Non-pigmented ciliary epithelial cell (primary cell): ENCODE measurements at regions not wholly inside any gene's neighbourhood (a gene's known extent, or its start where the extent isn't known, plus 50 kb on each side); places are given as distances from the start of the nearest gene placed in this dataset.

Source experiments
- DNase-seq: peaks from one replicate; pipeline ENCODE4 v3.0.0-alpha.2; 2010; ENCODE audit warnings: low read depth

DNA sequence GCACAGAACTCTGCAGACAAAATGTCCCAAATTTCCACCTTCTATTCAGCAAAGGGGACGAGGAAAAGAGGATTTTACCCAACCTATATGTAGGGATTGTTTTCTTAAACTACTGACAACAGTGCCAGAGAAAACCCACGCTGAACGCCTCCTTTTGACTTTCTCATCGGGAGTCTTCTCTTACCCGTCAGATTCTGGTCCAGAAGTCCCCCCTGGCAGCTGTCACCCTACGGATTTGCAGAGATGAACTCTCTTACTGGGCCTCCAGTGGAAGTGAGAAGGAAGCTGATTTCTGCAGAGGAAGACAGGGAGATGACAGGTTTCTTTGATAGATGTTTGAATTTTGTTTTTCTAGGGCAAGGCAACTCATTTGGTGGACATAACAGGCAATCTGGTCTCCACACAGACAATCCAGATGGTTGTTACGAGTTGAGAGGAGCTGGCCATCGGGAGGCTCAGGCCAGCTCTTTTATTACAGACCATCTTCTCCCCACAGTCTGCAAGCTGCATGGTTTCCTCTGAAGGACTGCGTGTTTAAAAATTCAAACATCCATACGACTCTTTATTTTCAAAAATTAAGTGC lies 804.3 kb downstream of the RNF144A start:
- DNase-seq: no peak

DNA sequence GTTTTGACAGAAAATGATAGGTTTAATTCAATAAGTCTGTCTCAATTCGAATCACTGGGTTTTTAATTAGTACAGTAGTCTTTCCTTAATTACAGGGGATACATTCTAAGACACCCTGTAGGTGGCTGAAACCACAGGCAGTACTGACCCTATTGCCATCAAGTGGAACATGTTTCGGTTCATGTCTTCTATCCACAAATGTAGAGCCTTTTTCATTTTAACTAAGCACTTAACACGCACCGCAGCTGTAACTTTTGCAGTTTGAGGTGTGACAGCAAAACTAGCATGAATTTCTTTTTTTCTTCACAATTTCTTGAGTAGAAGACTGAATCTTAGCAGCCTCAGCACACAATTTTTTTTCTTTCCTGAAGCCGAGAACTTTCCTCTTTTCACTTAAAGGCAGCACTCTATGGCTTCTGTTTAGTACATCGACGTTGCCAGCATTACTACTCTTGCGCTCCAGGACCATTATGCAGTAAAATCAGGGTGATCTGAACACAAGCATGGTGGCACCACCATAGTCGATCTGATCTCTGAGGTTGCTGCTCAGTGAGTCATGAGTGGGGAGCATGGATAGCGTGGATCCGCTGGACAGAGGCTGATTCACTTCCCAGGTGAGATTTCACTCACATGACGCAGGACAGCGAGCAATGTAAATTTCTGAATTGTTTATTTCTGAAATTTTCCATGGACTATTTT lies 805.1 kb downstream of the RNF144A start:
- DNase-seq: no peak

- DNase-seq: no peak
Observed at GRCh38 chr2:7724336-7724735, 807.1 kb downstream of the RNF144A start.

- DNase-seq: no peak
Observed at GRCh38 chr2:7725171-7725849, 808.1 kb downstream of the RNF144A start.

DNA sequence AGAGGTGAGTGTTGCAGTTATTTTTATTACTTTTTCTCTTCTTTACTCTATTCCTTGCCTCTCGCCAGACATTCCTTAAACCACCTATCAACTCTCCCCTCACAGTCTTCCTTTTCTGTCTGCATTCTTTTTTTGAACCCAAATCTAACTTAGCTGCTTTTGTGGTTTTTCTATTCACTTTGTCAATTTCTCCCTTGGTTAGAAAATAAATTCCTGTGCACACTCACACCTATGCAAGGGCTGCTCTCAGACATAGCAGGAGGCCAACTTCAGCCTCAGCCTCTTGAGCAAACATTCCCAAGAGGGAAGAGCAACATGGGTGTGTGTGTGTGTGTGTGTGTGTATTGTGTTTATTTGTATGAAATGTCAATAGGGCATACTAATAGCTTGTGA lies 808.6 kb downstream of the RNF144A start:
- no peak for DNase-seq

- no peak for DNase-seq
Observed at GRCh38 chr2:7726989-7727388, 809.8 kb downstream of the RNF144A start.

GRCh38 chr2:7728388-7728787 lies 811.2 kb downstream of the RNF144A start:
- no peak for DNase-seq

GRCh38 chr2:7730449-7730848 lies 813.2 kb downstream of the RNF144A start:
- no peak for DNase-seq

DNA sequence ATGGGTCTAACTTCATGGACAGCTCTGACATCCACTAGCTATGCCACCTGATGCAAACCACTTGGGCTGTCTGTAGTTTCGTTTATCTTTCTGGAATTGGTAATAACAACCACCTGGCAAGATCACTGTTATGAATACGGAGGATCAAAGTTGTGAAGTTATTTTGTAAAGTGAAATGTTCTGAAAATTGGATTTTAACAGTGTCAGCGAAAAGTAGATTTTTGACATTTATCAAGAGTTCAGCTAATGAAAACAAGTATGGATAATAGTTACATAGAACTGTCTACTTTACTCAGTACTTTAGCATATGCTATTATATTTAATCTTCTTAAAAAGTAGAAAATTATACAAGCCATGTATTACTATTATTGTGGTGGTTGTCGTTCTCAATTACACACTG lies 813.8 kb downstream of the RNF144A start:
- DNase-seq: no peak

DNA sequence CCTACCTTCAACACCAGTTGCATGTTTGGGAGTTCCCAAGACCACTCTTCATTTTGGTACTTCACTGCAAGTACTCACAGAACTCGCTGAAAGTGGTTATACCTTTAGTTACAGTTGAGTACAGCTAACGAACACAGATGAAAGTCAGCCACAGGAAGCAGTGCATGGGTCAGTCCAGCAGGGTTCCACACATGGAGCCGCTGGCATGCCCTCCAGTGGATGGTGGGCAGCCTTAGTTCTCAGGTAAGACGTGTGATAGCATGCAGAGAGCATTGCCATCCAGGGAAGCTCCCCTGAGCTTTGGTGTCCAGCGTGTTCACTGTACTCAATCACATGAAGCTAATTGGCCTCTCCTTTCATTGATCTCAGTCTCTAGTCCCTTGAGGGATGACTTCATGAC lies 815.3 kb downstream of the RNF144A start:
- no peak for DNase-seq

- no peak for DNase-seq
Observed at GRCh38 chr2:7736646-7737305, 819.6 kb downstream of the RNF144A start.

GRCh38 chr2:7738596-7738995 lies 821.4 kb downstream of the RNF144A start:
- DNase-seq: no peak

- no peak for DNase-seq
Observed at GRCh38 chr2:7740114-7740513, 822.9 kb downstream of the RNF144A start.

DNA sequence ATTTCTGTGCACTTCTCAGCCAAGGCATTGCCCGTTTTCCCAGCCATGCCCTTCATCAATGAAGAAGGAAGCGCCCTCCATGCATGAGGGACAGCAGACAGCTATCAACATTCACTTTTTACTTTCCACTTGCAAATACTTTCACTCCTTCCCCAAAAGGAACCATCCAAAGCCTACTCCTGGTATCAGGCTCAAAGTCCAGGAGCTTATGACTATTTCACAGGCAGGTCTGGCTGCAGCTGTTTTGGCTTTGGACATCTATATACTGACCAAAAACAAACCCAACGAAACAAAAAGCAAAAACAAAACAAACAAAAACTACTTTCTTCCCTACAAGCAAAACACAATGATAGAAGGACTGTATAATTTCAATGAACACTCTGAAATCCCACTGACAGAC lies 825.1 kb downstream of the RNF144A start:
- DNase-seq: no peak

DNA sequence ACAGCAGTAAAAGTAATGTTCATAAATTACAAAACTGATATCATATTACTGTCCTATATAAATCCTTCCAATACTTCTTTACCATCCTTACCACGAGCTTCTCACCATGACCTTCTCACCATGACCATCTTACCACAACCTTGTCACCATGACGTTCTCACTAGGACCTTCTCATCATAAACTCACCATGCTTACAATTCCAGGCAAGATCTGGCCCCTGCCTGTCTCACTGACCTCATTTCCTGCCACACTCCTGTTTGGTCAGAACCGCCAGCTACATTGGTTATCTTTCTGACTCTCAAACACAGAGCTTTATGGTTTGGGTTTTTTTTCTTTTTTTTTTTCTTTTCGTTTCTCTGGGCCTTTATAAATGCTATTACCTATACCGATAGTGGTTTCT lies 827.6 kb downstream of the RNF144A start:
- no peak for DNase-seq

- DNase-seq: no peak
Observed at GRCh38 chr2:7745369-7745768, 828.2 kb downstream of the RNF144A start.

DNA sequence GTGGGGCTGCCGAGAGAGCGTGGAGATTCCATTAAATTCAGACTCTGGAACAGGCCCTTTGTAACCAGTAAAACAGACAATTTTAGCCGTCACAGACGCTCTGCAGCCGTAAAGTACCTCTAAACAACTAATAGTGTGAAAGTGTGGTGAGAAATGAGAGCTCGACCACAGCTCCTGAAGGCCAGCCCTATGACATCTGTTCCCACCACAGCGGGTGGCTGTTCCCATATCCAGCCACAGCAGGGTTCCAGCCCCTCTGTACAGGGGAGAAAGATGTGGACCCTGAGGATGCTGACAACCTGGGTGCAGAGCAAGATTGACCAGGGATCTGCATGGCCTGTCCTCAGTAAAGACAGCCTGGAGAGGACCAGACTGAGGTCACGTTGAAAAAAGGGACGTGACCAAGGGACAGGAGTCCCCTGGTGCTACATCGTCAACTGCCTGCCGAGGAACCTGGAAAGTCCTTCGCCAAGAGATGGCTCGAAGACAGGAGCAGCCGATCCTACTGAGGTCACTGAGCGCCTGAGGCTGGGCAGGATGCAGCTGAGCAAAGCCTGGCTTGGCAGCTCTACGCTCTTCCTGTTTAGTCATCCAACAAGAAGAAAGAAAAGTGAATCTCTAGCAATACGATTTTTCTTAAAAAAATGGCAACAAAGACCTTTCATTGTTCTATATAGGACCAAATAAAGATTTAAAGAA lies 831.7 kb downstream of the RNF144A start:
- no peak for DNase-seq

DNA sequence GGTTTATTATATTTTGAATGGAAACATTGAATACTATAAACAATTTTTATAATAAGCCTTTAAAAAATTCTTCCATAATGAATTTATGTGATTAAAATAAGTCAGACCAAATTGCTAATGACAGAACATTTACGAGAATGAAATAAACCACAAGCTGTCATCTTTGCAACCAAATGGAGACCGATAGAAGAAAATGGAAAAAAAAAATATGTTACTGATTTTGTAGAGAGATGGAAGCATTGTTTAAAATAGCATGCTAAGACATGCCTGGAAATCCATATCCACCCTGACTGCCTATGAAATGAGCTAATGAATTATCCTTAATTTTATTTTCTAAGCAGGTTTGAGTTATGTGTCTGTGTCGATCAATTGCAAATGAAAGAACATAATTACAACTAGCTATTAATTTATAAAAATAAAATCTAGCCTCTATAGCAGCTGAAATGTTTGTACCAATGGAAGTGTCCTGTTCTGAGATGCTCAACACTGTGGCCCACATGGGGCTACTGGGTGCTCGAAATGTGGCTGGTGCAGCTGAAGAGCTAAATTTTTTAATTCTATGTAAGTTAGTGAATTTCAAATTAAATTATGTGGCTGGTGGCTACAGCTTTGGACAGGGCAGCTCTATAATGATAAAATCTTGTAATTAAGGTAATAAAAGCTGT lies 832.8 kb downstream of the RNF144A start:
- no peak for DNase-seq

- no peak for DNase-seq
Observed at GRCh38 chr2:7752291-7752690, 835.1 kb downstream of the RNF144A start.

- DNase-seq: no peak
Observed at GRCh38 chr2:7753777-7754176, 836.6 kb downstream of the RNF144A start.

GRCh38 chr2:7755879-7756278 lies 838.7 kb downstream of the RNF144A start:
- no peak for DNase-seq
